ENCODE measurements at regions not wholly inside any gene's neighbourhood (a gene's known extent, or its start where the extent isn't known, plus 50 kb on each side); places are given as distances from the start of the nearest gene placed in this dataset.

DNA sequence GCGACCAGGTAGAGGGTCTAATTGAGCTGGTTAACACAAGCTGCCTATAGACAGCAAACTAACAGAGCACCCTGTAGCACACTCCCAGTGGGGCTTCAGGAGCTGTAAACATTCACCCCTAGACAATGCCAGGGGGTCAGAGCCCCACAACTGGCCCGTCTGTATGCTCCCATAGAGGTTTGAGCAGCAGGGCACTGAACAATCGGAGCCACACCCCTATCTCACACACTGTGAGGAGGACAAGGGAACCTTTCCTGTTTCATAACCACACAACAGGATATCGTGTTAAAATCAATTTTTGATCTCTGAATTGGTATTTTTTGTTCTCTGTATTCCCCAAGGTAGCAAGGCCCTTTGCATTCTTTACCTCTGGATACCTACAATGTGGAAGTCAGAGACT, 266.1 kb downstream of the SPRY2 start:
- DNase-seq = no peak
- TF ChIP-seq POLR2A (IDR thresholded peaks at IDR 0.05) = no peak
- TF ChIP-seq, protein P1, sequence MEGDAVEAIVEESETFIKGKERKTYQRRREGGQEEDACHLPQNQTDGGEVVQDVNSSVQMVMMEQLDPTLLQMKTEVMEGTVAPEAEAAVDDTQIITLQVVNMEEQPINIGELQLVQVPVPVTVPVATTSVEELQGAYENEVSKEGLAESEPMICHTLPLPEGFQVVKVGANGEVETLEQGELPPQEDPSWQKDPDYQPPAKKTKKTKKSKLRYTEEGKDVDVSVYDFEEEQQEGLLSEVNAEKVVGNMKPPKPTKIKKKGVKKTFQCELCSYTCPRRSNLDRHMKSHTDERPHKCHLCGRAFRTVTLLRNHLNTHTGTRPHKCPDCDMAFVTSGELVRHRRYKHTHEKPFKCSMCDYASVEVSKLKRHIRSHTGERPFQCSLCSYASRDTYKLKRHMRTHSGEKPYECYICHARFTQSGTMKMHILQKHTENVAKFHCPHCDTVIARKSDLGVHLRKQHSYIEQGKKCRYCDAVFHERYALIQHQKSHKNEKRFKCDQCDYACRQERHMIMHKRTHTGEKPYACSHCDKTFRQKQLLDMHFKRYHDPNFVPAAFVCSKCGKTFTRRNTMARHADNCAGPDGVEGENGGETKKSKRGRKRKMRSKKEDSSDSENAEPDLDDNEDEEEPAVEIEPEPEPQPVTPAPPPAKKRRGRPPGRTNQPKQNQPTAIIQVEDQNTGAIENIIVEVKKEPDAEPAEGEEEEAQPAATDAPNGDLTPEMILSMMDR (IDR thresholded peaks at IDR 0.05) = no peak
- H3K27me3 ChIP-seq = no peaks in the 10 kb centered on the region
- H3K9me3 ChIP-seq = peaks cover 0 to 6% (median 0%) of the 10 kb centered on the region in 12 donors
- ATAC-seq = no peak
- WGBS, 4 donors = 82 to 93% (median 87%) methylated on average over 4 of the region's 4 CpGs
- no peaks in the 10 kb centered on the region for H3K4me1 ChIP-seq
- H3K27ac ChIP-seq = no peak overlapping the region
- H3K4me3 ChIP-seq = no peak overlapping the region
- no peaks in the 10 kb centered on the region for H3K36me3 ChIP-seq
- intact Hi-C loops (cut with DNase I) = no loop called here

DNA sequence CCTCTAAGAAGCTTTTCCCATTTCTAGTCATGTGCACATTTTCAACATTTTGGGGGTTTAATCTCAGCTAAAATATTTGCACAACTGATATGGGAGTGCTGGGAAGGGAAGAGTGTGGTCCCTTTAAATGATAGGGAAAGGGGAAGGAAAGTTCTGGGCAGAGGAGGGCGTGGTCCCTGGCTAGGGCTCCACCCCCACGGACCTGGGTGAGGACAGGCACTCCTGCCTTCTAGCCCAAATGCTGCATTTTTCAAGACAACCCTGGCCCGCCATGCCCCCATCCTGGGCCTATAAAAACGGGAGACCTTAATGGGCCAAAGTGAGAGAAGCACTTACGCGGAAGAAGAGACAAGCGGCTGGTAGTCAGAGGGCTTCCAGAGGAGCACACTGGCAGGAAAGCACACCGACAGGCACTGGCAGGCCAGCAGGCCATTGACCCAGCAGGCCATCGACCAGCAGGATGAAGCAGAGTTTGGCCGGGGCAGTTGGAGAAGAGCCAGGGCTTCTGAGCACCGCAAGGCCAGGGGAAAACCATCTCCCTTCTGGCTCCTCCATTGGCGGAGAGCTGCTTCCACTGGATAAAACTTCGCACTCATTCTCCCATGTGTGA, 266.7 kb downstream of the SPRY2 start:
- intact Hi-C loops (cut with DNase I) = no loop called here
- no peak overlapping the region for H3K4me3 ChIP-seq
- no peak for ATAC-seq
- no peaks in the 10 kb centered on the region for H3K27me3 ChIP-seq
- TF ChIP-seq, protein P1 (IDR thresholded peaks at IDR 0.05) = no peak
- TF ChIP-seq POLR2A (IDR thresholded peaks at IDR 0.05) = no peak
- WGBS, 4 donors = 87 to 91% (median 88%) methylated on average over 13 of the region's 13 CpGs
- peaks cover 0 to 6% (median 0%) of the 10 kb centered on the region in 12 donors for H3K9me3 ChIP-seq
- no peaks in the 10 kb centered on the region for H3K4me1 ChIP-seq
- no peak overlapping the region for H3K27ac ChIP-seq
- DNase-seq = no peak
- H3K36me3 ChIP-seq = no peaks in the 10 kb centered on the region

- intact Hi-C loops (cut with DNase I) = no loop called here
- DNase-seq = no peak
- Histone ChIP-seq H3K27ac (no peak overlapping the region), H3K4me1 (no peaks in the 10 kb centered on the region), H3K36me3 (no peaks in the 10 kb centered on the region), H3K9me3 (peaks cover 0 to 6% (median 0%) of the 10 kb centered on the region in 12 donors), H3K4me3 (no peak overlapping the region), H3K27me3 (no peaks in the 10 kb centered on the region)
- ATAC-seq = no peak
- TF ChIP-seq, protein P1 (IDR thresholded peaks at IDR 0.05) = no peak
- no peak for TF ChIP-seq POLR2A (IDR thresholded peaks at IDR 0.05)
Measured at GRCh38 chr13:80072231-80072630, 268.7 kb downstream of the SPRY2 start.

- Histone ChIP-seq H3K4me3 (no peak overlapping the region), H3K36me3 (no peaks in the 10 kb centered on the region), H3K27me3 (no peaks in the 10 kb centered on the region), H3K4me1 (no peaks in the 10 kb centered on the region), H3K27ac (no peak overlapping the region), H3K9me3 (peaks cover 0 to 6% (median 0%) of the 10 kb centered on the region in 12 donors)
- WGBS, 4 donors = 75 to 85% (median 78%) methylated on average over 11 of the region's 11 CpGs
- ATAC-seq = no peak
- intact Hi-C loops (cut with DNase I) = no loop called here
- DNase-seq = no peak
- TF ChIP-seq, protein P1 (IDR thresholded peaks at IDR 0.05) = no peak
- TF ChIP-seq POLR2A (IDR thresholded peaks at IDR 0.05) = no peak
Measured at GRCh38 chr13:80070024-80070703, 270.8 kb downstream of the SPRY2 start.

Data from heart left ventricle (tissue), 16 donors.